KBM-7 (cell line): ENCODE measurements at regions not wholly inside any gene's neighbourhood (a gene's known extent, or its start where the extent isn't known, plus 50 kb on each side); places are given as distances from the start of the nearest gene placed in this dataset.
A peak's percentile ranks its signal among the peaks of the same experiment; 100 is the strongest.

Experiments used
- DNase-seq: peaks from one replicate; pipeline ENCODE4 v3.0.0-alpha.2; 2015
- in situ Hi-C: fragments of 300-500 bp; cut with MboI; formaldehyde crosslinking; loops from 2 replicates; pipeline ENCODE4 v1.14.3; 2020; ENCODE audit warnings: low sequenced_read_pairs, low pct_unique_long_range_greater_than_20kb, mixed read lengths

- no peak for DNase-seq
- in situ Hi-C loops: no loop called here
Observed at GRCh38 chr1:11373029-11373894, 100.3 kb downstream of the UBIAD1 start.

GRCh38 chr1:11373895-11374747, 101.1 kb downstream of the UBIAD1 start:
- peak; percentile 16 for DNase-seq
- in situ Hi-C loops: no loop called here

- DNase-seq: no peak
- in situ Hi-C loops: no loop called here
Observed at GRCh38 chr1:11374748-11375110, 101.7 kb downstream of the UBIAD1 start.

DNA sequence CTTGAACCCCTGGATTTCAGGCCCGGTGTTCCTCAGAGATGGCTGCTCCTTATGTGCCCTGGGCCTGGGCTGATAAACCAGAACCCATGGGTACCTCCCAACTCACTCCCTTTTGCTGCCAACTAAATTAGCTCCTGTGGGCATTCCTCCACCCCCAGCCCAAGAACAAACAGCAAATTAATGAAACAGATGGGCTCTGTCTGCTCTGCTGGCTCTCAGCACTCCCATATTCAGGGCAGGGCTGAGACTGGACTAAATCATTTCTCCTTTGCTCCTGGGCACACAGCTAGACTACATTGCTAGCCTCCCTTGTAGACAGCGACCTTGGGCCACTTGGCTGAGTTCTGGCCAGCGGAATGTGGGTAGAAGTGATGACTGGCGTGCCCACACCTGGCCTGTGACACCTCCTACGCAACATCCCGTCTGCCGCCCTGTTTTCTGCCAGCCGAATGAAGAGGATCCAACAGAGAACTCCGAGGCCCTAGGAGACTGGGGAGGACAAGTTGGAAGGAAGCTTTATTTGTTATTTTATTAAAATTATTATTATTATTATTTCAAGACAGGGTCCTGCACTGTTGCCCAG, 101.9 kb upstream of the DISP3 start:
- in situ Hi-C loops: no loop called here
- DNase-seq: no peak

DNA sequence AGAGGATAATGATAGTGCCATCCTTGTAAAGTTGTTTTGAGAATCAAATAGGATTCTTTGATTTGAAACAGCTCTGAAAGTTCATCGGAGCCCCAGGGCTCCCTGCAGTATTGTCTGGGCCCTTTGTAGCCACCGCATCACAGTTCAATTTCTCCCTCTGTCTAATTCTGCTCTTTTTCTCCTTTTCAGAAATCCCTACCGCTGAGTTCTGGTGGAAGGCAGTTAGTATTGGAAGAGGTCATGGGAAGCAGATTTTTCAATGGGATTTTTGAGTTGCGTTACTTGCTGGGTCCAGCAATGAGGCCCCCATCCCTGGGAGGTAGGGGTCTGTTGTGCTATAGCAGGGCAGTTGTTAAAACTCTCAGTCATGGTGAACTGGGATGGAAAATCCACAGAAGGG, 101.0 kb upstream of the DISP3 start:
- in situ Hi-C loops: no loop called here
- DNase-seq: no peak

DNA sequence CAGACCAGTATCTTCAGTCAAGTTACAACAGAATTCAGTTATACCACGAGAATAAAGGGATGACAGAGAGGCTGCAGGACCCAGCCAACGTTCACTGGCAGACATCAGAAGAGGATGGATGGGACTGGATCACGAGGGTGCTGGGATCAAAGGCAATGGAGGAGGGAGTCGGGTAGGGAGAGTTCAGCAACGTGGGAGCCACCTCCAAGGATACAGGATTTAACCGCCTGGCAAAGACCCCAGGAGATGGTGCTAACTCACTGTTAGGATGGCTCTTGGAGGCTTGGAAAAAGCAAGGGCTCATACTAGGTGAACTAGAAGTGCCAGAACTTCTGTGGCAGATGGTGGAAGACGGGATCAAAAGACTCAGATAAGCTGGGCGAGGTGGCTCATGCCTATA, 99.1 kb upstream of the DISP3 start:
- in situ Hi-C loops: no loop called here
- no peak for DNase-seq

- no peak for DNase-seq
- in situ Hi-C loops: no loop called here
Observed at GRCh38 chr1:11380500-11380899, 98.5 kb upstream of the DISP3 start.

- in situ Hi-C loops: no loop called here
- peak; percentile 83 for DNase-seq
Observed at GRCh38 chr1:11383553-11384169, 95.3 kb upstream of the DISP3 start.

GRCh38 chr1:11384170-11384554, 94.8 kb upstream of the DISP3 start:
- in situ Hi-C loops: no loop called here
- DNase-seq: peak; percentile 53

DNA sequence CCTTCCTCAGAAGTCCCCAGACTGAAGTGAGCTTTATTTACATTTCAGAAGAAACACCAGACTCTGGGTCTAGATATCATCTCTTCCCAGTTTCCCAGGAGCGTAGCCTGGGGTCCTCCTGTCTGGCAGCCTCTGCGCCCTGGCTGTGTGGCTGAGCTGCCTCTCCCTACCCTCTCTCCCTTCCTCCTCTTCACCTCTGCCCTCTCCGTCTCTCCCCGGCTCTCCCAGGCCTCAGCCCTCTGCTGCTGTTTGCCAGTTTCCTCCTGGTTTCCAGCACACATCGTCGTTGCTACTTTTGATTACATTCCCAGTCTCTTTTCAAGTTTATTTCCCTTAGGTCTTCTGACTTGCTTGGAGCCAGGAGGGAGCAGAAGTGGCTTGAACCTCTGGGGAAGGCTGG, 91.1 kb upstream of the DISP3 start:
- in situ Hi-C loops: no loop called here

DNA sequence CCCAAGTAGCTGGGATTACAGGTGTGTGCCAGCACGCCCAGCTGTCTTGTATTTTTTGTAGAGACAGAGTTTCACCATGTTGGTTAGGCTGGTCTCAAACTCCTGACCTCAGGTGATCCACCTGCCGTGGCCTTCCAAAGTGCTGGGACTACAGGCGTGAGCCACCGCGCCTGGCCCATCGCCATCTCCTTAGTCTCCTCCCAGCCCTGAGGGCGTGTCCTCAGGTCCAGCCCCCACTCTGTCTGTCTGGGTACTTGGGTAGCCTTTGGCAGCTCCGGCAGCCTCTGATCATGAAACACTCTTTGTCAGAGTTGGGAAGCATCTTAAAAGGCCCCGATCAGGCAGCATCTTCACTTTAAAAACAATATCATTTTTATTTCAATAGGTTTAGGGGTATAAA, 90.3 kb upstream of the DISP3 start:
- in situ Hi-C loops: no loop called here
- no peak for DNase-seq

More for the DNA sequence above, 91.1 kb upstream of the DISP3 start:
- no peak for DNase-seq

DNA sequence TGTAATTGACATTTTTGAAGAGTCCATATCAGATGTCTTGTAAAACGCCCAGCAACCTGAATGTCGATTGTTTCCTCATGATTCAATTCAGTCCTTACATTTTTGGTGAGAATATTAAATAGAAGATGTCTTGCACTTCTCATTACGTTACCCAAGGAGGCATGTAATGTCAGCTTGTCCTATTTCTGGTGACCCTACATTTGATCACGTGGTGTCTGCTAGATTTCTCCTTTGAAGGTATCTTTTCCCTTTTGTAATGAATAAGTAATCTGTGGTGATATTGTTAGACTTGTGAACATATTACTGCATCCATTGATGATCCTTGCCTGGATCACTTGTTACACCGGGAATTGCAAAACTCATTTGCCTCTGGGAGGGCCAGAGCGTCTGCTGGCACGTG, 87.6 kb upstream of the DISP3 start:
- in situ Hi-C loops: no loop called here

GRCh38 chr1:11391886-11392285, 87.1 kb upstream of the DISP3 start:
- no peak for DNase-seq
- in situ Hi-C loops: no loop called here

More for the DNA sequence above, 87.6 kb upstream of the DISP3 start:
- no peak for DNase-seq

DNA sequence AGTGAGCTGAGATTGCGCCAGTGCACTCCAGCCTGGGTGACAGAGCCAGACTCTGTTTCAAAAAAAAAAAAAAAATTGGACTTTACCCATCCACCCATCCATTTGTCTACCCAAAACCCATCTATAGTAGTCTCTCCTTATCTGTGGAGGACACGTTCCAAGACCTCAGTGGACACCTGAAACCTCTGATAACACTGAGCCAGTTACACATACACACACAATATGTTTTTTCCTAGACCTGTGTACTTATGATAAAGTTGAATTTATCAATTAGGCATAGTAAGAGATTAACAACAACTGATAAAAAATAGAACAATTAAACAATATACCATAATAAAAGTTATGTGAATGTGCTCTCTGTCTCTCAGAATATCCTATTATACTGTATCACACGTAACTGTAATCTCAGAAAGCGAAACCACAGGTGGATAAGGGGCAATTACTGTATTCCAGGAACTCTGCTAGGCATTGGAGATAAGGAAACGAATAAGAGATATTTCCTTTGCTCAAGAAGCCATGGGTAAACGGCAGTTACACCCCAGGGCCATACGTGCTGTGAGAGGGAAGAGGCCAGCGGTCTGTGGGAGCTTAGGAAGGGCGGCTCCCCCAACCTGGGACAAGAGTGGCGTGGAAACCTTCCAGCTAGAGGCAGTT, 84.2 kb upstream of the DISP3 start:
- peak; percentile 33 for DNase-seq
- in situ Hi-C loops: no loop called here

DNA sequence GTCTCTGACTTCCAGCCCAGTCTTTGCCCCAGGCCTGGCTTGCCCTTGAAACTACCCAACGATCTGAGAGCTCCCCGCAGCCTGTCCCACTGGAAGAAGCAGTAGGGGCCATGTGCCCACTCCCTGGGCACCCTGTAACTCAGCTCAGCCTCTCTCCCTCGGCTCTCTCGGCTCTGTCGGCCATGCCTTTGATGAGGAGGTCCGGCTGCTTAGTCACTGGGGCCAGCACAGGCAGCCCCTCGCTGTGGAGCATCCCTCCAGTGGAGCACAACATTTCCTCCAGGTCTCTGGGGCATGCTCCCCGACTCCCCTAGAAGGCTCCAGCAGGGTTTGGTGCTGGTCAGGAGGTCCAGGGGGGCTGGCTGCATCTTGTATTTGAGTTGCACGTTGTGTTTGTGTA, 83.3 kb upstream of the DISP3 start:
- DNase-seq: no peak
- in situ Hi-C loops: no loop called here

DNA sequence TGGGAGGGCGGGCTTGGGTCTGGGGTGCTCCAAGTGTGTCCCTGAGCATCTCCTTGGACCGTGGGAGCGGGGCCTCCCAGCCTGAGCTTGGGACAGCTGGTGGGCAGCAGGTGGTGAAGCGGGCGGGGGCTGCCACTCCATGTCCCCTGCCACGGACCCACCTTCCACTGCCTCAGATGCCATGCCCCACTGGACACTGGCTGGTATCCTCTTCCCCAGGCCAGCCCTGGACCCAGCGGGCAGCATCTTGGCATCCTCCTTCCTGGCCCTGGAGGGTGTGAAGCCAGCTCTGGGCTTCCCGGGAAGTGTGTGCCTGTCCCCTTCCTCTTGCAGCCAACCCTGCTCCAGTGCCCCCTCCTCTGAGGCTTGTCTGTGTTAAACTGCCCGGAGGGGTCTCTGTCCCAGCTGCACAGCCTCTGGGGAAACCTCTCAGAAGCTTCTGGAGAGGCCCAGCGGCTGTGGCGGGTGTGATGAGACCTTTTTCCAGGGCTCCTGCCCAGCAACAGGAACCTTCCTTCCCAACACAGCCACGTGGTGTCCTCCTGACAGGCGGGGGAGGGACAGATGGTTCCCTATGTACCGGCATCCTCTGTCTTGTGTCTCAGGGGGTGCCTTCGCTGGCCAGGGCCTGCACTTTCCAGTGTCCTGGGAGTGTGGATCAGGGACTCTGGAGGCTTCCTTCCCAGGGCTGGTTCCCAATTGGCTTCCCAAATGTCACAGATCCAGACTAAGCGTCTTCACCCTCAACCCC, 81.6 kb upstream of the DISP3 start:
- no peak for DNase-seq
- in situ Hi-C loops: no loop called here

DNA sequence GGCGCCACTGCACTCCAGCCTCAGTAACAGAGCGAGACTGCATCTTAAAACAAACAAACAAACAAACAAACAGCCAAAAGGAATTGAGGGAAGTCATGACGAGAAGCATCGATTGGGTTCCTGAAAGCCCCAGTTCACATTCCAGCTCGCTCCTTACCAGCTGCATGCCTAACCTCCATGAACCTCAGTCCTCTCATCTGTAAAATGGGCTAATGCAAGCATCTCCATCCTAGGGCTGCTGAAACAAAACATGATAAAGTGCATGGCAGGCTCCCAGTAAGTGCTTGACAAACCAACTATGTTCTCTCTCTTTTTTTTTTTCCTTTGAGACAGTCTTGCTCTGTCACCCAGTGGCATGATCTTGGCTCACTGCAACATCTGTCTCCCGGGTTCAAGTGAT, 79.7 kb upstream of the DISP3 start:
- DNase-seq: no peak
- in situ Hi-C loops: no loop called here

- DNase-seq: no peak
- in situ Hi-C loops: no loop called here
Observed at GRCh38 chr1:11400155-11400554, 78.8 kb upstream of the DISP3 start.

DNA sequence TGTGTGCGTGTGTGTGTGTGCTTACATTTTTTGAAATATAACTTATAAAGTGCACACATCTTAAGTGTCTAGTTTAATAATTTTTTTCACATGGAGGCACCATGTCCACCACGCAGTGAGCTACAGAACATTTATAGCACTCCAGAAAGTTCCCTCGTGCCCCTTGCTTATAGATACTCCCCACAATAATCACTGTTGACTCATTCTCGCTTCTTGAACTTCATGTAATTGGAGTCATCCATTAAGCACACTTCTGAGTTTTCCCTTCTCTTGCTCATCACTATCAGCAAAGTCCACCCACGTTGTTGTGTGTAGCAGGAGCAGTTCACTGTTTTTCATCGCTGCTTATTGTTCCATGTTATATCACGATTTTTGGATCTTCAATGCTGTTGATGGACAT, 78.4 kb upstream of the DISP3 start:
- in situ Hi-C loops: no loop called here
- no peak for DNase-seq
